PC-3 (cell line): ENCODE measurements at regions not wholly inside any gene's neighbourhood (a gene's known extent, or its start where the extent isn't known, plus 50 kb on each side); places are given as distances from the start of the nearest gene placed in this dataset.
"Not testable (repeated sequence)": the region's sequence is repeated elsewhere in the genome, so short reads cannot be mapped to it uniquely, and the experiment has no call there.

Experiments
- EZH2 ChIP-seq: fragments of 300-600 bp; sonication (generic); IDR thresholded peaks from one replicate; pipeline ENCODE4 v1.6.1; 2017; ENCODE audit warnings: antibody characterized with exemption, mild to moderate bottlenecking, low read length; ENCODE audit not compliant: unreplicated experiment
- EZH2phosphoT487 ChIP-seq: fragments of 300-600 bp; sonication (generic); IDR thresholded peaks from 2 replicates; pipeline ENCODE4 v1.6.1; 2018; ENCODE audit warnings: mild to moderate bottlenecking, antibody characterized with exemption, low read length, borderline replicate concordance
- TF ChIP-seq, protein P1 (sequence below): fragments of 300-600 bp; sonication (generic); conservative IDR thresholded peaks from 2 replicates; pipeline ENCODE4 v1.5.1; 2017; ENCODE audit warnings: antibody characterized with exemption, low read depth, mild to moderate bottlenecking, low read length

DNA sequence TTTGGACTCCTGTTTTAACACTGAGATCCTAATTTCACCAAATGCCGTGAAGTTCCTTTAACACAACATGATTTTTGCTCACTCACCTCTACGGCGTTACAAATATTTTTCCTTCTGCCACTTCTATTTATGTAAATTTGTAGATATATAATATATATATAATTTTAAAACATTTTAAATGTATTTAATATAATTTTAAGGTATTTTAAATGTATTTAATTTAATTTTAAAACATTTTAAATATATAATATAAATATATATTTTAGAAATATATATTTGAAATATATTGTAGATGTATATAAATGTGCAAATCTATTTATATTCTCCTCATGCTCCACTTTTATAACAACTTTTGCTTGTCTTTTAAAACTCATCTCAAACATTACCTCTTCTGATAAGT lies 1883.5 kb downstream of the KHDRBS2 start:
- TF ChIP-seq, protein P1, sequence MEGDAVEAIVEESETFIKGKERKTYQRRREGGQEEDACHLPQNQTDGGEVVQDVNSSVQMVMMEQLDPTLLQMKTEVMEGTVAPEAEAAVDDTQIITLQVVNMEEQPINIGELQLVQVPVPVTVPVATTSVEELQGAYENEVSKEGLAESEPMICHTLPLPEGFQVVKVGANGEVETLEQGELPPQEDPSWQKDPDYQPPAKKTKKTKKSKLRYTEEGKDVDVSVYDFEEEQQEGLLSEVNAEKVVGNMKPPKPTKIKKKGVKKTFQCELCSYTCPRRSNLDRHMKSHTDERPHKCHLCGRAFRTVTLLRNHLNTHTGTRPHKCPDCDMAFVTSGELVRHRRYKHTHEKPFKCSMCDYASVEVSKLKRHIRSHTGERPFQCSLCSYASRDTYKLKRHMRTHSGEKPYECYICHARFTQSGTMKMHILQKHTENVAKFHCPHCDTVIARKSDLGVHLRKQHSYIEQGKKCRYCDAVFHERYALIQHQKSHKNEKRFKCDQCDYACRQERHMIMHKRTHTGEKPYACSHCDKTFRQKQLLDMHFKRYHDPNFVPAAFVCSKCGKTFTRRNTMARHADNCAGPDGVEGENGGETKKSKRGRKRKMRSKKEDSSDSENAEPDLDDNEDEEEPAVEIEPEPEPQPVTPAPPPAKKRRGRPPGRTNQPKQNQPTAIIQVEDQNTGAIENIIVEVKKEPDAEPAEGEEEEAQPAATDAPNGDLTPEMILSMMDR: not testable (repeated sequence)
- TF ChIP-seq EZH2, EZH2phosphoT487: not testable (repeated sequence)
